ENCODE measurements at regions not wholly inside any gene's neighbourhood (a gene's known extent, or its start where the extent isn't known, plus 50 kb on each side); places are given as distances from the start of the nearest gene placed in this dataset.

DNA sequence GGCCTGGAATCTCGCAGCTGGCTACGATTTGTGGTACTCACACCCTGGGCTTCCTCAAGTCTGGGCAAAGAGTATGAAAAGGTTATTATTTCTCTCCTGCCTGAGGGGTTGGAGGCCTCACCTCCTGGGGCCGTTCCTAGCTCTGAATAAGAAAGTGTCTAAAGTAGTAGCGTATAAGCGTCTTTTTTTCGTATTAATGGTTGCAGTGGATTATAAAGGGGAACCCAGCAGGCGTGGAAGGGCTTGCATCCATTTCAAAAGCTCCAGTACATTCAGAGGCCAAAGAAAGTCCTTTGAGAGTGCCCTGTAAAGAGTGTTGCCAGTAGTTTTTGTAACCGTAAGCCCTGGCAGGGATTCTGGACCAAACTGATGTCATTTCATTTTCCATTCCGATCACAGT lies 72.2 kb upstream of the MPHOSPH6 start:
- Histone ChIP-seq H3K27ac (ENCODE audit: poor library complexity, severe bottlenecking) (no peak overlapping the region), H3K4me3 (ENCODE audit: severe bottlenecking) (no peak overlapping the region), H3K27me3 (ENCODE audit: insufficient read depth, poor library complexity, severe bottlenecking) (no peaks in the 10 kb centered on the region), H3K36me3 (ENCODE audit: low read depth) (no peaks in the 10 kb centered on the region), H3K4me1 (ENCODE audit: insufficient read depth, poor library complexity, severe bottlenecking) (no peaks in the 10 kb centered on the region), H3K9me3 (ENCODE audit: severe bottlenecking) (no peaks in the 10 kb centered on the region)
- DNase-seq (ENCODE audit: low spot score) (no peak), ATAC-seq (ENCODE audit: low read depth) (no peak)
- TF ChIP-seq, protein P1, sequence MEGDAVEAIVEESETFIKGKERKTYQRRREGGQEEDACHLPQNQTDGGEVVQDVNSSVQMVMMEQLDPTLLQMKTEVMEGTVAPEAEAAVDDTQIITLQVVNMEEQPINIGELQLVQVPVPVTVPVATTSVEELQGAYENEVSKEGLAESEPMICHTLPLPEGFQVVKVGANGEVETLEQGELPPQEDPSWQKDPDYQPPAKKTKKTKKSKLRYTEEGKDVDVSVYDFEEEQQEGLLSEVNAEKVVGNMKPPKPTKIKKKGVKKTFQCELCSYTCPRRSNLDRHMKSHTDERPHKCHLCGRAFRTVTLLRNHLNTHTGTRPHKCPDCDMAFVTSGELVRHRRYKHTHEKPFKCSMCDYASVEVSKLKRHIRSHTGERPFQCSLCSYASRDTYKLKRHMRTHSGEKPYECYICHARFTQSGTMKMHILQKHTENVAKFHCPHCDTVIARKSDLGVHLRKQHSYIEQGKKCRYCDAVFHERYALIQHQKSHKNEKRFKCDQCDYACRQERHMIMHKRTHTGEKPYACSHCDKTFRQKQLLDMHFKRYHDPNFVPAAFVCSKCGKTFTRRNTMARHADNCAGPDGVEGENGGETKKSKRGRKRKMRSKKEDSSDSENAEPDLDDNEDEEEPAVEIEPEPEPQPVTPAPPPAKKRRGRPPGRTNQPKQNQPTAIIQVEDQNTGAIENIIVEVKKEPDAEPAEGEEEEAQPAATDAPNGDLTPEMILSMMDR (IDR thresholded peaks at IDR 0.05; ENCODE audit: poor library complexity, severe bottlenecking), result no peak

DNA sequence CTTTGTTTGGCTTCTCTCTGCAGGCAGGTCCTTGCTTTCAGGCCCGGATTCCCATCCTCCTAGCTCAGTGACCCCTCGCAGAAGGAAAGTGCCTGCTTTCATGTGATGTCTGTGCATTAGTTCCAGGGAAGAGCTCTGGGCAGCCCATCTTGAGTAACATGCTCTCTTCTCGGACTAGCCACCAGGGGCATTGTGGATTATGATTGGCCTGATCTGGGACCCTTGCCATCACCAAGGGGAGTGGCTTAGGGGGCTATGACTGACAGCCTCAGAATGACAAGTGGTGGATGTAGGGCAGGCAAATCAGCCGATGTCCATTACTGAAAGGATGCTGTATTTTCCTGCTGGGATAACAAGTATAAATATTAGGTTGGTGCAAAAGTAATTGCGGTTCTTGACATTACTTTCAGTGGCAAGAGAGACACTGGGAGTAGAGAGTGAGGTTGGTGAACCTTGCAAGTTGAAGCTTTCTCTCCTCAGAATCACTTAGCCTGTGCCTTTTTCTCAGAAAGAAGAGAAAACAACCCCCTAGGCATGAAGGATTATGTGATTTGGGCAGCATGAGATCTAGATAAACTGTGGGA lies 71.5 kb upstream of the MPHOSPH6 start:
- TF ChIP-seq, protein P1 (IDR thresholded peaks at IDR 0.05; ENCODE audit: poor library complexity, severe bottlenecking), result no peak
- no peak for DNase-seq (ENCODE audit: low spot score)
- H3K4me3 ChIP-seq (ENCODE audit: severe bottlenecking), result no peak overlapping the region
- no peak overlapping the region for H3K27ac ChIP-seq (ENCODE audit: poor library complexity, severe bottlenecking)
- no peaks in the 10 kb centered on the region for H3K27me3 ChIP-seq (ENCODE audit: insufficient read depth, poor library complexity, severe bottlenecking)
- H3K9me3 ChIP-seq (ENCODE audit: severe bottlenecking), result no peaks in the 10 kb centered on the region
- no peaks in the 10 kb centered on the region for H3K36me3 ChIP-seq (ENCODE audit: low read depth)
- no peak for ATAC-seq (ENCODE audit: low read depth)
- no peaks in the 10 kb centered on the region for H3K4me1 ChIP-seq (ENCODE audit: insufficient read depth, poor library complexity, severe bottlenecking)

DNA sequence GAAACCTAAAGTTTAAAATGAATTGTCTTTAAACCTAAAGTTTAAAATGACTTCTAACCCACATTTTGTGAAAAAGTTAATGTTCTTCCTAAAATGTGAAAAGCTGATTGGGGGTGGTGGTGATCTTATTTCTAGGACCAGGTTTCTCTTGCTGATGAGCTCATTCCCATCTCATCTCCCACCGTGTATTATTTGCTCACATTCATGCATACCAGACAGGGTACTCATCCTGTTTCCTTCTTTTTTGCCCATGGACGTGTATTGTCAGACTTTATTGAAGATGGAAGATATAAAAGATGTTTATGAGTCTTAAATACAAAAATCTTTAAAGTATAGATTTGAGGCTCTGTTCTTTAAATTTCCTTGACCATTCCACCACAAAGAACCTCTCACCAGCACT lies 70.1 kb upstream of the MPHOSPH6 start:
- DNase-seq (ENCODE audit: low spot score) (no peak), ATAC-seq (ENCODE audit: low read depth) (peak; percentile 61; the same call in 1 of the 3 replicates)
- H3K9me3 ChIP-seq (ENCODE audit: severe bottlenecking), result no peaks in the 10 kb centered on the region
- no peaks in the 10 kb centered on the region for H3K36me3 ChIP-seq (ENCODE audit: low read depth)
- no peaks in the 10 kb centered on the region for H3K27me3 ChIP-seq (ENCODE audit: insufficient read depth, poor library complexity, severe bottlenecking)
- H3K27ac ChIP-seq (ENCODE audit: poor library complexity, severe bottlenecking), result no peak overlapping the region
- TF ChIP-seq, protein P1 (IDR thresholded peaks at IDR 0.05; ENCODE audit: poor library complexity, severe bottlenecking), result no peak
- H3K4me1 ChIP-seq (ENCODE audit: insufficient read depth, poor library complexity, severe bottlenecking), result no peaks in the 10 kb centered on the region
- no peak overlapping the region for H3K4me3 ChIP-seq (ENCODE audit: severe bottlenecking)

DNA sequence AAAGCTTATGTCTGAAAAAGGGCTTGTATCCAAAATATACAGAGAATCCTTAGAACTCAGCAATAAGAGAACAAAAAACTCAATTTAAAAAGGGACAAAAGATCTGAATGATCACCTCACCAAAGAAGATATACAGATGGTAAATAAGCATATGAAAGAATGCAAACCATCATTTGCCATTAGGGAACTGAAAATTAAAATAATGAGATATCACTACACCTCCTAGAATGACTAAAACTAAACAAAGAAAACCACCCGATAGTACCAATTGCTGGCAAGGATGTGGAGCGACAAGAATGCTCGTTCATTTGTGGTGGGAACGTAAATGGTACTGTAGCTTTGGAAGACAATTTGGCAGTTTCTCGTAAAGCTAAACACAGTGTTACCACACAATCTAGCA lies 66.9 kb upstream of the MPHOSPH6 start:
- no peak overlapping the region for H3K4me3 ChIP-seq (ENCODE audit: severe bottlenecking)
- no peaks in the 10 kb centered on the region for H3K4me1 ChIP-seq (ENCODE audit: insufficient read depth, poor library complexity, severe bottlenecking)
- no peaks in the 10 kb centered on the region for H3K27me3 ChIP-seq (ENCODE audit: insufficient read depth, poor library complexity, severe bottlenecking)
- H3K36me3 ChIP-seq (ENCODE audit: low read depth), result no peaks in the 10 kb centered on the region
- DNase-seq (ENCODE audit: low spot score) (no peak), ATAC-seq (ENCODE audit: low read depth) (no peak)
- no peaks in the 10 kb centered on the region for H3K9me3 ChIP-seq (ENCODE audit: severe bottlenecking)
- H3K27ac ChIP-seq (ENCODE audit: poor library complexity, severe bottlenecking), result no peak overlapping the region
- TF ChIP-seq, protein P1 (IDR thresholded peaks at IDR 0.05; ENCODE audit: poor library complexity, severe bottlenecking), result no peak

DNA sequence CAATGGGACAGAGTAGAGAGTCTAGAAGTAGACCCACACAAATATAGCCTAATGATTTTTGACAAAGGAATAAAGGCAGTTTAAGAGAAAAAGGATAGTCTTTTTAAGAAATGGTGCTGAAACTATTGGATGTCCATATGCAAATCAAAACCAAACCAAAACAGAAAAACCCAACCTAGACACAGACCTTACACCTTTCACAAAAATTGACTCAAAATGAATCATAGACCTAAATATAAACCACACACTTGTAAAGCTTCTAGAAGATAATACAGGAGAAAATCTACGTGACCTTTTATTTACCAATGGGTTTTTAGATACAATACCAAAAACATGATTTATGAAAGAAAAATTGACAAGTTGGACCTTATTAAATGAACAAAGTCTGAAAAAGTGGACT lies 66.4 kb upstream of the MPHOSPH6 start:
- H3K4me1 ChIP-seq (ENCODE audit: insufficient read depth, poor library complexity, severe bottlenecking), result no peaks in the 10 kb centered on the region
- no peaks in the 10 kb centered on the region for H3K9me3 ChIP-seq (ENCODE audit: severe bottlenecking)
- DNase-seq (ENCODE audit: low spot score), result no peak
- ATAC-seq (ENCODE audit: low read depth), result no peak
- H3K27ac ChIP-seq (ENCODE audit: poor library complexity, severe bottlenecking), result no peak overlapping the region
- no peaks in the 10 kb centered on the region for H3K27me3 ChIP-seq (ENCODE audit: insufficient read depth, poor library complexity, severe bottlenecking)
- TF ChIP-seq, protein P1 (IDR thresholded peaks at IDR 0.05; ENCODE audit: poor library complexity, severe bottlenecking), result no peak
- no peak overlapping the region for H3K4me3 ChIP-seq (ENCODE audit: severe bottlenecking)
- H3K36me3 ChIP-seq (ENCODE audit: low read depth), result no peaks in the 10 kb centered on the region

All from RWPE2 (cell line).